Glutamatergic neuron (in vitro differentiated cells): ENCODE measurements at regions not wholly inside any gene's neighbourhood (a gene's known extent, or its start where the extent isn't known, plus 50 kb on each side); places are given as distances from the start of the nearest gene placed in this dataset.

Experiments
- DNase-seq: peaks from one replicate; pipeline ENCODE4 v3.0.0; 2022
- H3K27ac Mint-ChIP-seq: one replicate; pipeline ENCODE4 v1.8.0; 2020; ENCODE audit warnings: mild to moderate bottlenecking, mixed read lengths, inconsistent platforms; ENCODE audit not compliant: unreplicated experiment
- H3K27me3 Mint-ChIP-seq: one replicate; pipeline ENCODE4 v1.8.0; 2020; ENCODE audit warnings: mild to moderate bottlenecking, moderate library complexity, mixed read lengths, inconsistent platforms; ENCODE audit not compliant: unreplicated experiment
- H3K36me3 Mint-ChIP-seq: one replicate; pipeline ENCODE4 v1.8.0; 2020; ENCODE audit warnings: mild to moderate bottlenecking, mixed read lengths, inconsistent platforms; ENCODE audit not compliant: unreplicated experiment
- H3K4me1 Mint-ChIP-seq: one replicate; pipeline ENCODE4 v1.8.0; 2020; ENCODE audit warnings: mild to moderate bottlenecking, low read depth, mixed read lengths, inconsistent platforms; ENCODE audit not compliant: unreplicated experiment
- H3K4me3 Mint-ChIP-seq: one replicate; pipeline ENCODE4 v1.8.0; 2020; ENCODE audit warnings: mild to moderate bottlenecking, mixed read lengths, inconsistent platforms; ENCODE audit not compliant: unreplicated experiment
- H3K9me3 Mint-ChIP-seq: one replicate; pipeline ENCODE4 v1.8.0; 2020; ENCODE audit warnings: mild to moderate bottlenecking, moderate library complexity, mixed read lengths, inconsistent platforms; ENCODE audit not compliant: unreplicated experiment
- CTCF ChIP-seq: fragments of 200-600 bp; sonication (generic); IDR thresholded peaks from one replicate; pipeline ENCODE4 v1.5.0; 2021; ENCODE audit not compliant: partially characterized antibody, unreplicated experiment

- TF ChIP-seq CTCF = no peak
- DNase-seq = no peak
- H3K9me3 Mint-ChIP-seq = no peaks in the 10 kb centered on the region
- H3K4me3 Mint-ChIP-seq = no peak overlapping the region
- H3K36me3 Mint-ChIP-seq = no peaks in the 10 kb centered on the region
- H3K27me3 Mint-ChIP-seq = no peaks in the 10 kb centered on the region
- no peaks in the 10 kb centered on the region for H3K4me1 Mint-ChIP-seq
- no peak overlapping the region for H3K27ac Mint-ChIP-seq
Observed at GRCh38 chr9:86563936-86564335, 209.7 kb upstream of the TUT7 start.

GRCh38 chr9:86563350-86563749 lies 209.1 kb upstream of the TUT7 start:
- peaks cover 1% of the 10 kb centered on the region for H3K36me3 Mint-ChIP-seq
- no peaks in the 10 kb centered on the region for H3K9me3 Mint-ChIP-seq
- no peak overlapping the region for H3K4me3 Mint-ChIP-seq
- H3K27ac Mint-ChIP-seq = no peak overlapping the region
- no peaks in the 10 kb centered on the region for H3K4me1 Mint-ChIP-seq
- DNase-seq = no peak
- no peaks in the 10 kb centered on the region for H3K27me3 Mint-ChIP-seq
- no peak for TF ChIP-seq CTCF

GRCh38 chr9:86562691-86563090 lies 208.5 kb upstream of the TUT7 start:
- no peak for TF ChIP-seq CTCF
- Mint-ChIP-seq H3K27ac (no peak overlapping the region), H3K4me3 (no peak overlapping the region), H3K9me3 (no peaks in the 10 kb centered on the region), H3K4me1 (no peaks in the 10 kb centered on the region), H3K36me3 (peaks cover 4% of the 10 kb centered on the region), H3K27me3 (no peaks in the 10 kb centered on the region)
- DNase-seq = no peak

- no peaks in the 10 kb centered on the region for H3K9me3 Mint-ChIP-seq
Observed at GRCh38 chr9:86557918-86558317, 203.7 kb upstream of the TUT7 start.

More at GRCh38 chr9:86557918-86558317, 203.7 kb upstream of the TUT7 start:
- peaks cover 4% of the 10 kb centered on the region for H3K36me3 Mint-ChIP-seq
- H3K4me1 Mint-ChIP-seq = peaks cover 7% of the 10 kb centered on the region
- no peak for DNase-seq
- no peaks in the 10 kb centered on the region for H3K27me3 Mint-ChIP-seq
- no peak overlapping the region for H3K27ac Mint-ChIP-seq
- H3K4me3 Mint-ChIP-seq = no peak overlapping the region
- no peak for TF ChIP-seq CTCF
